Suppressor macrophage treated with lipopolysaccharide for 1 hour (primary cell): ENCODE measurements at regions not wholly inside any gene's neighbourhood (a gene's known extent, or its start where the extent isn't known, plus 50 kb on each side); places are given as distances from the start of the nearest gene placed in this dataset.

Source experiments
- DNase-seq, 3 donors: peaks; one replicate each; pipeline ENCODE4 v3.0.0-alpha.2; 2020 to 2022

DNA sequence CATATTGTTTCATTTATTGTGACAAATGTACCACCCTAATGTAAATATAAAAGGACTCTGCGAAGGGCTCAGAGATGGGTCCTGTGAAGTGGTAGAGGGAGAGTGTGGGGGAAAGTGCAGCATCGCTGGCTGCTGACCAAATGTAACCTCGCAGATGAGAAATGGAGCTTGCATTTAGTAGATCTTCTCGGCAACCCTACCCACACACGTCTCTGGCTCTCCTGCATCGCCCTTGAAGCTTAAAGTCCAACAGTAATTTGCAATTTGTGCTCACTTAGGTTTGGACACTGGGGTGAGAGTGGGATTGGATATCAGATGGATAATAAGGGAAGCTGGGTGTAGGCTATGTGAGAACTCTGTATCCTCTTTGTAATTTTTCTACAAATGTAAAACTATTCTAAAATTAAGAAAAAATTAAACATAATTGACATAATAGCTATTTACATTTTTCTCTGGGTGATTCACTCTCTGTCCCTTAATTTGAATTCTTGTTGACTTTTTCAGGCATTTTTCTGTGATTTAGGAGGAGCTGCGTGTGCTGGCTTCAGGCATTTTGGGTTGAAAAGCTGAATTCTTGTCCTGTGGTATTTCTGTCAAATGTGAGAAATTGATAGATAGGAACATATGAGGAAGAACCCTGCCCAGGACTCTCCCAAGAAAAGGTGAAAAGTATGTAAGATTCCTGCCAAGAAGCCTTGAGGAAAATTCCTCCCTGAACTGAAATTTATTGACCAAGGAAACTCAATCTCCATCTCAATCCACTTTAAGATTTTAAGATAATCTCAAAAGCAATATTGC lies 524.7 kb upstream of the MCTP2 start:
- DNase-seq, result no peak

DNA sequence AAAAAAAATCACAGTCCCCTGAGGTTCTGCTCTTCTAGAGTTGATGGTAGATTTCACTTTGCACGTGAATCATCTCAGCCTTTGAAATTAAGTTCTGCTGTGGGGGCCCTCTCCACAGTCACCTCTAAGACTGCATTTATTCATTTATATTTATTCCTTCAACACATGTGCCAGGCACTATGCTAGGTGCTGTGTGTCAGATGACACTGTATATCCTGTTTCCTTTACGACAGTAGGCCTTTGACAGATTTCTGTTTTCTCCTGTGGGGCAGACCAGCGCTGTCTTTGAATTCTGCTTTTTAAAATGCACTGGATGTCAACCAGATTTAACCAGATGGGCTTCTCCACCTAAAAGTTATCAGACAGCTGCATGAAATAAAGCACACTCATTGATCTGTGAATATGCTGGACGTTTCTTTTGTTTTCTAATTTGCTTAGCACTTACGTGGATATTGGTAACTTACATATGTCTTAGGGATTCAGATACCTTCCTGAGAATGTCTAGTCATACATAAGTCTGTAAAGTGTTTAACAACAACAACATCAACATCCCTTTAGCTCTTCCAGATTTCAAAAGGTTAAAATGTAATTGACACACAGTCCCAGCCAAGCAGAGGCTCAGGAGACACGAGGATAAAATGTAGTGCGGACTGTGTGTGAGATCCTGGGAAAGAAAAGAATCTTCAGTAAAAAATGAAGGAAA lies 525.5 kb upstream of the MCTP2 start:
- DNase-seq, result no peak

DNA sequence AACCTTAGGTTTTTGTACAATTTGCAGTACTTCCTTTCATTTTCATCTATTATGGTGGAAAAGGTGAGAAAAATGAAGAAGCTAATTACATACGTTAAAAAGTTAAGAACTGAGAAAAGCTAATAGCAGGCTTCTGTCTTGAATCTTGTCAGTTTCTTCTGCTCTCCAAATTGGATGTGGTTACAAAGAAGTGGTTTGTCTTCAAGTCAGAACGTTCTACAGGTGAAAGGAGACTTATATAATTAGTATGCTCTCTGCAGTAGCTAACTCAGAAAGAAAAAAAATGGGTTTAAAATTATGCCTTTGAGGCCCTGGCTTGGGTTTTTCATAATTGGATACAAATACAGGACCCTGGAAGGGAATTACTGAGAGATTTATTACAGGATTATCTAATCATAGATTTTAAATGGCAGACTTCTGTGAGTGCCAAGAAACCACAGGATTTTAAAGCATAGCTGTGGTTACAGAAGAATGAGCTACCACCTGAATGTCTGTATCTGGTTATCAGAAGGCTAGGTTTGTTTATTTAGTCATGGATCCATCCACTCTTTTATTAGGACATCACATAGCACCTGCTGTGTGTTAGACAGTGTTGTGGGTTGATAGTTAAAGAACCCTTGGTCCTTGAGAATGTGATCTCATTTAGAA lies 528.1 kb upstream of the MCTP2 start:
- DNase-seq, result no peak

DNA sequence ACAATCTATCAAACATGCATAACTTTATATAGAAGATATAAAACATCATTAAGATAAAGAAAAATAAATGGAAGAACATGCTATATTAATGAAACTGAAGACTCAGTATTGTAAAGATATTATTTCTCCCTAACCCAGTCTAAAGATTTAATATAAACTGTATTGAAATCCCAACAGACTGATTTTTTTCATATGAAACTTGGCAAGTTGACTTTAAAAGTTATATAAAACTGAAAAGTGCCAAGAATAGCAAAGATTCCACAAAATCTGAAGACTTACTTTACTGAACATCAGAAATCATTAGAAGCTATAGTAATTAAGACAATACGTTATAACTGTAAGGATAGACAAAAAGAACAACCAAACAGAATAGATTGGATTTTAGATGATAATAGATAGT lies 531.3 kb upstream of the MCTP2 start:
- no peak for DNase-seq

DNA sequence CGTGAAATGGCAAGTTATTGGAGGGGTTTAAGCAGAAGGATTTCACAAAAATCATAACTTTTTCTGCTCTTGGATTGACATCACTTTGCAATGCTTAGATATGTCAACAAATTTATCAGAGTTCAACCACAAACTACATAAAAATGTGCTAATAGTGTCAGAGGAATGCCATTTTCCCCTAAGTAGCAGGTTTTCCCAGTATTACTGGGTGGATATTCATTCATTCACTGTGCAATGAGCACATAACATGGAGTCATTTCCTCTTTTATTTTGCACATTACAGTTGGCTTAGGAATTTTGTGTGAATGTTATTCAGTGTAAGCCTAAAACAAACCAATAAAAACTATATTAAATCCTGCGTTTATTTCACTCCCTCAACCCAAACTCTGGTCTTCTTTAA lies 537.3 kb upstream of the MCTP2 start:
- DNase-seq, result no peak

DNA sequence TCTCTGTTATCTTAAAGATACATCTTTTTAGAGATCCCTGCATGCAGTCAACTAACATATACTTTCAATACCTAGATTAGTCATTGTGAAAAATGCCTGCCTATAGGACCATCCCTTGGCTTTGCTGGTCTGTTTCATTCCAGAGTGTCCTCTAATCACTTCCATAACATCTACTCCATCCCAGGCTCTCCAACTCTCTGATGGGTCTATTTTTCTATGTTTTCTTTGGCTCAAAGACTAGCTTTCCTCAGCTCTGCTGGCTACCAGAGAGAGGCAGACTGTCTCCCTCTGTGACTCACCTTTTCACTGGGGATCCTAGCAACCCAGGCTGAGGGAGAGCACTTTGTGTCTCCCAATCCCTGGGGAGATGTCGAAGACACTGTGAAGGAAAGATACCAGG lies 547.7 kb upstream of the MCTP2 start:
- DNase-seq, result no peak

DNA sequence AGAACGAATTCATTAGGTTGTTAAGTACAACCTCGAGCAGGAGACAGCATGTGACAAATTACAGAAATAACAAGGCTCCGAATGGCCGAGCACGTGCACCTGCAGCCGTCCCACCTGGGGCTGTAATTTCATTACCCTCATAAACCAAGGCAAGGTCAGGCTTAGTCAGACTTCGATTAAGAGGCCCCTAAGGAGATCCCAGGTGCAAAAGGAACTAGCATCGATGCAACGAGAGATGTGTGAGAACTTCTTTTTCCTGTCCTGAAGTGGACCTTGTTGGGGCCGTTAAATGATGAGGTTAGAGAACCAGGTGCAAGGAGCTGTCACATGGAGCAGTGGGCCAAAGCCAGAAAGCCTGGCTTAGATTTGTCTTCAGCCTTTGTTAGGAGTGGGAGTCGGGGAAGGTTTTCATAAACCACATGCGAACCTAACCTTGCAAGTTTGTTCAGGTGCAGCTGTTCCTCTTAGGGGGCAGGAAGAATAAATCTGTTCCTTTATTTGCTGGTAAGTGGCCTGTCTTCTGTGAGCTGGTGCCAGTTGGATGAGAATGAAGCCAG lies 559.9 kb upstream of the MCTP2 start:
- peak in 1 of 3 donors; percentile 5 for DNase-seq

DNA sequence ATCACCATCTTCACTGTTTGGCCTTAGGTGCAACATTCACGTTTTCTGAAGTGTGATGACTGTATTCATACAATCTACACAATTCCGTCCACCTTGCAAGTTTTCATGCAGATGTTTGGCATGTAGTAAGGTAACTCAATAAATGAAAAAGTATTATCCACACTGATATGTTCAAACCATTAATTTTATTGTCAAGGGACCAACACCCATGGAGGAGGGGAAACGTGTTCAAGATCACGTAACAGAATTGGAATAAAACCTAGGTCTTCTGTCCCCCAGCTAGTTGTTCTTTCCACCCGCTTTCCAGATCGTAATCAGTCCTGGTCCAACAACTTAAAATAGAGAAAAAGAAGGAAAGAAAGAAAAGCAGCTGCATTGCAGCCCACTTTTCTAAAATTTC lies 560.4 kb upstream of the MCTP2 start:
- DNase-seq, result peak in 1 of 3 donors; percentile 0

DNA sequence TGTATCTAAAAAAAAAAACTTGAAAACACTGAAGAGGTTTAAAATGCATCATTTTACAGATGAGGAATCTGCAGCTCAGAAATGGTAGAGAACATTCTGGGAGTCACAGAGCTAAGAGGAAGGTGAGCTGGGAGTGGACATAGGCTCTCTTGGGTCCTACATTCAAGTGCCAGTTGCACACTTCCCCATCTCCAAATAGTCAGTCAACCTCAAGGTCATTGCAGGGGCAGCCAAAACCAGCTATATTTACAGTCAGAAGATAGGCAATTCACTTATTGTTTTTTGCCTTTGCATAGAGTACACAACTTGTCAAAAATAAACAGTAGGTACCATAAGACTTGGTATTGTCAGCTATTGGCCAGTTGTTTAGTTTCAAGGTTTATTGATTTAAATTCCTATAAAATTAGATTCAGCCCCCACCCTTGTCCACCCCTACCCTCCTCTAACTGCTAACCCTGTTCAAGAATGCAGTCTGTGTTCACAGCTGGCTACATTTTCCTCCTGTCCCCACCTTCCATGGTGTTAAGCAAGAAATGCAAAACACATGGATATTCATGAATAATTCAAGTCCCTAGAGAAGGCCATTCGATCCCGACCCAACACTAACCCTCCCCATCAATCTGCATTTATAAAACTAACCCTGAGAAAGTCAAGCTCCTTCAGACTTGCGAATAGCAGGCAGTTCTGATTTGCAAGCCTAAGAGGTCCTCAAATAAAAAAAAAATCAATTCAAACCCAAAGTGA lies 567.0 kb upstream of the MCTP2 start:
- DNase-seq, result no peak

DNA sequence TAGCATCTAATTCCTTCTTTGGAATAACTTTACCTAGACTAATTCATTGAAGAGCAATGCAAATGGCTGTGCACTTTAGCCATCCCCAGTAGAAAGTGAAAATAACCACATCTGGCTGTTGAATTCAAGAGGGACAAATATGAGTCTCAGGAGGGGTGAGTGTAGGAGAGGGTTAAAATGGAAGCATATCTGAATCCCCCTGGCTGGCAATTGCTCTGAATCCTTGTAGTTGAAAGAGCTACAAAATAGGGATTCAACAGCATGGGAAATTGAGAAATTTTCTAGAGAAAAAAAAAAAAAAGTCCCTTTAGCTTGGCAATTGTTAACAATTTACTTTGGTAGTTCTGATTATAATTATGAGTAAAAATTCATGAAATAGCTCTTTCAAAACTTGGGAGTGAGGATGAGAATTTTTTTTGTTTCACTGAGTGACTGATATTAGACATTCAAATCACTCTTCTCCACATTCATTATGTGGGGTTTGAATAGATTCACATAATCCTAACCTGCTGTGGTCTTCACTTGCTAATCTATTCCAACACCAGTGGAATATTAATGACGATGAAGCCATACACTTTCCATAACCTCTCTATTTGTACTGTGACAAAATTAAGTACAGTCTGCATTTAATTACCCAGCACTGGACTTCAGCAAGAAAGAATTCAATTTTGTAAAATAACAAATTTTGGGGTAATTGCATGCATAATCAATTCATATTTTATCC lies 569.0 kb upstream of the MCTP2 start:
- DNase-seq, result no peak

DNA sequence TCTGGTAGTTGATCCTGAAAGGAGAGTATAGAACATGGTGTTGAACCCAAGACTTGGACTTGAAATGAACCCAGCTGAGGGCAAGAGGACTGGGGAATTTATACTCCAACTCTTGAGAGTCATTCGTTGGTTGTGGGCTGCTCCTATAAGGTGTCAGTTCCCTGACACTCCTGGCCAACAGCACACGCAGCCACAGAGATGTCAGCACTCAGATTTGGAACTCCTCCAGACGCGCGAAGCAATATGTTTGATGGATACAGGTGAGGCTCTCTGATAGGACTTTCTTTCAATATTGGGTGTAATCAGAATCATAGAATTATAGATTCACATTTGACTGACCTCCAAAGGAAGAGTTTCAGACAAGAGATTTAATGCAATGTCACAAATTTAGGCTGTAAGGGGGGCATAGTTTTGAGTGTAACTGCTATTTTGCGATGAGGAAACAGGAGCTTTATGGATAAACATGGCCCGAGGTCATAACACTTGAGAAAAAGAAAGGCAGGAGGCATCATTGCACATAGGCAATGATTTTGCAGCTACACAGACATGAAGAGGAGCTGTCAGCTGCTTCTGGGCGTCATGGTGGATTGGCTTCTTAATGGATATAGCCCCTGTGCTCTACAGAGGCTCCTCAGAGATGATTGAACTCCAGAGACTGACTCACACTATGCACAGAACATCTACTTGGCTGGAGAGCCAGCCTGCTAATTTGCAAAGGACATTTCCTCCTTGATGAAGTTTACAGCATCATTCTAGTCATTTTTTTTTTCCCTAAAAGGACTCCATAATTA lies 569.2 kb upstream of the RGMA start:
- DNase-seq, result no peak

DNA sequence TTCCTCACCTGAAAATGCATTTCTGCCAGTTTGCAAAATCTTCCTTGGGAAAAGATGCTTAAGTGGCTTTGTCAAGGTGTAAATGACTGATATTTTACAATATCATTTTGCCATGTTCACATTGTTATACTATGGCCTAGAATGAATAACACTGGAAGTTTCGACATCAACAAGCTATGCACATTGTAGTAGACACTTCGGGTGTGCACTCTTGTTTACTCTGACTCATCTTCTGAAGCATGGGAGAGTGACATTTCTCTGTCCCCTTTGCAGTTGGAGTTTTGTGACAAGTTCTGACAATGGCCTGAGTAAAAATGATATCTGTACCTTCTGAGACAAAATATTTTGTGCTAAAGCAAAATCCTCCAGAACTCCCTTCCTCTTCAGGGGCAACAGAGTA lies 567.0 kb upstream of the RGMA start:
- DNase-seq, result peak in 1 of 3 donors; percentile 1

DNA sequence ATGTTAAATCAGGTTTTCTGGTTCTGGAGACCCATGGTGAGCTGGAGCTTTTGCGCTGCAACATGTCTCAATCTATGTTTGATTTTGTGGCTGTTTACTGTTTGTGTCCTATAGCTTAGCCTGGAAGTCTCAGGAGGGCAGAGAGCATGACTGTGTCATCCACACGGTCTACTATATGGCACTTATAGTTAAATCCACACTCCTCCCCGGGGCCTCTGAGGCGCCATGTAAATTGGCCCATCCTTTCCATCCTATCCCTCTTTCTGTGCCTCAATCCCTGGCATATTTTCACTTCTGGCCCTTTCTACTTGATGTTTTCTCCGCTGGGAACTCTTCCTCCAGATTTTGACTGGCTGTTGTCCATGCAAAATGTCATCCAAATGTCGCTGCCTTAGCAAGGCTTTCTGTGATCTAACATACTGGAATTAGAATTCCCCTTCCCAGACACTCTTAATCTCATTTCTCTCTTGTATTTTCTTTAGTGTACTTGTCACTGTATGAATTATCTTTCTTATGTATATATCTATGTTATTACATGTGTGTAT lies 560.8 kb upstream of the RGMA start:
- DNase-seq, result no peak

DNA sequence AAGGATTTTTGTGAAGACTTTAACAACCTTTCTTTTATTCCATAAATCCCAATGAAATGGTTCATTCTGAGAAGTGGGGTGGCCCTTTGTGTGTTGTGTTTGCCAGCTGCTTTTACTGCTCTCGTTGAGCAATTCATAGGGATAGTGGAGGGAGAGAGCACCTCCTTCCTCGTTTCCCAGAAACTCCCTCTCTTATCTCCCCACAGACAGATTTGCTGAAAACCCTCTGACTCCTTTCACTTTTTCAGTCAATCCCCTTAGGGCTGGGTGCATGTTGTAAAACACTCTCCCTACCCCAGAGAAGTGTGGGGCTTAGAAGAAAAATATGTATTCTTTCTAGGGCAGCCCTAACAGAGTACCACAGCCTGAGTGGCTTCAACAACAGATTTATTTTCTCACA lies 557.2 kb upstream of the RGMA start:
- DNase-seq, result no peak

DNA sequence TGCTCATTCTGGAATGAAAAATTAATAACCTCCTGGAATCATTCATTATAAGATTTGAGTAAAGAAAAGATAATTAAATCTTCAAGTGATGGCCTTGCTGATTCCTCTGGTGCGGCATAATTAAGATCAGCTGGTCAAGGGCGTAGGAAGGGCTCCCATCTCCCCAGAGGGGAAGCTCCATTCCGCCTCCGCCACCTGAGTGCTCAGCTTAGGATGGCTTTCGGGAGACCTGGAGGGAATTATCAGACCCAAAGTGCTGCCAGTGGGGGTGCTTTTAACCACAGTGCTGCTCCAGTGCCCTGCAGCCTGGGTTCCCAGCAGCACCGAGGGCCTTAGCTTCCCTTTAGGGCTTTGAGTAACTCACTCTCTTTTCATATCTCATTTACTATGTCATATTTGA lies 556.6 kb upstream of the RGMA start:
- no peak for DNase-seq

DNA sequence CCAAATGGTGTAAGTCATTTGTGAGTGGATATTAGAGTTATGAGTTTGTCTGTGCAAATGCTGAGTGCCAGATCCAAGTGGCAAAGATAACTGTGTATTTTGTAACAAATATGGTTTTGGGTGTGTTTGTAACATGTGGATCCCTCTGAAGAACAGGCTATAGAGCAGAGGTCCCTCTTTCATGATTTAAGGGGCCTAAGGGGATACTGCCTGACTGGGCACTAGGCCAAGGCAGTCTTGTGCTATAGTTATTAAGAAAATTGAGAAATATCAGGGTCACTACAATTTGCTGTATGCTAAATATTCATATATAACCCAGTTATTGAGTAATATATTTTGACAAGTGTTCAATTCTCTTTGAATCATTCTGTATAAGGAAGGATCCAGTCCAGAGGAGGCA lies 555.6 kb upstream of the RGMA start:
- no peak for DNase-seq

DNA sequence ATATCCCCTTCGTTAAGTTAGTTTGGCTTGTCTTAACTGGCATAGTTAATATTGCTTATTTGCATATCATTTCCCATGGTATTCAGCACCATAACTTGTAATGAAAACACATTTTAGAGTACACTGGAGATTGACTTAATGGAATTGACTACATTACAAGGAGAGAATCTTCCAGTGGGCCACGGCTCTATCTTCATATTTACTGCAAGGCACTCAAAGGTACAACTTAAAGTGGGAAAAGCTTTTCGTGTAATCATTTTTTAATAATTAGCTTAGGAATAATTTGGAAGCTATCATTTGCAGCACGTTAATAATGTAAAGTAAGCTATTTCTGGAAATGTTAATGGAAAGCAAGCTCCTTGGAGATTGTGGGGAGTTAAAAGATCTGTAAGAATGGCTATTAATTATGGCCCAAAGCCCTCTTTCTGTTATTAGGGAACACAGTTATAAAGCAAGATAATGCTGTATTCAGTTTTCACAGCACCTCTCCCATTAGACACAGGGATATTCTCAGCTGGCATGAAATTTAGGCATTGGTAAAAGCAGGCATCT lies 551.5 kb upstream of the RGMA start:
- no peak for DNase-seq

DNA sequence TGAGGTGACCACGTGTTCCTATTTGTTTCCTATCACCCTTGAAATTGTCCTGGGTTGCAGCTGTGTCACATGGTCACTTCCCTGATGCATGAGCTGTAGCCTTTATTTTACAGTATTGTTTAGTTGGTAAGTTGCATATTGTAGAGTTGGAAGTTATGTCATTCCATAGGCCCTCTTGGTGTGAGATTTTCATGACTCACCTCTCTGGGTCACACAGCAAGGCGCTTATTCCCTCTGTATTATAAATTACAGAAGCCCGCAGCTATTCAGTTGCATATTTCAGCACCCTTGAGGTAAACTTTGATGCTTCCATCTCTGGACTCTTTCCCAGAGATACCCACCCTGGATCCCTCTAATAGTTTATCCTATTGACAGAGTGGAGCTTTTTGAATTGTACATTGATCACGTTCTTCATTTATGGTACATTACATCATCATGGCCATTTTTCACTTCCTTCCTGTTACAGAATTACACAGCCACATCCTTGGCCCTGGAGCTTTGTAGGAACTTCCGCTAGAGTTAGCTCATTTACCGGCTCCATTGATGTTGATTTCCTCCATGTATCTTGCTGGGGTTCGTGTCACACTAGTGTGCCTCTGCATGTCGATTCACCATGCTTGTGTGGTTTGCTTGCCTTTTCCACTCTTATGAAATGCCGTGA lies 543.1 kb upstream of the RGMA start:
- DNase-seq, result no peak

DNA sequence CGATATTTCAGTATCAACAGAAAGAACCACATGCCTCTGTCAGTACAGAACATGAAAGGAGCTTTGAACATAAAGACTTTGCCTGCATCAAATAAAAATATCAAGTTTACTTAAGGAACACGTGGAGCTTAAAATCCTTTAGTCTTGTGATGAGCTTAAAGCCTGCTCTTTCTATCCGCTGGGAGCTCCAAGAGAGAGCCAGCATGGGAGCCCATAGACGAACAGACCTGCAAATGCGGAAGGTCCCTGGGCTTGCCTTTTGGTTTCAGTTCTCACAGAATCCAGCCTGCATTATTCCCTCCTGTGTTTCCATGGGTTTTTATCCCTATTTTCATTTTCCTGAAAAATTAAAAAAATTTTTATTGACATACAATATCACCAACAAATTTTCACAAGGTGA lies 530.6 kb upstream of the RGMA start:
- DNase-seq, result no peak

DNA sequence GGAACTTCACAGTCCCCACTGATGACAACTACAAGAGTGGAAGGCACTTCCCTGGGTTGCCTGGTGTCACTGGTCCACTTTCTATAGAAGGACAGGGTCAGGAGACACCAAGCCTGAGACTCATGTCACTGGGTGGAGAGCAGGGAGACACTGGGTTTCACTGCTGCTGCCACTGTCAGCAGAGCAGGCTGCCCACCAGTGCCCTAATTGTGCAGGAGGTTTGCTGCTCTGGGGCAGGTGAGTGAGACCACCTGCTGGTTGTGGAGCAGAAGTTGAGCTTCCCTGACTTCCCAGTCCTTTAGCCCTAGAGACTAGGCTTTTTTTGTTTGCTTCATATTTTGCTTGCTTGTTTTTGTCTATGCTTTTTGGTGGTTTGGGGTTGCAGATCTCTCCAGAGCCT lies 528.4 kb upstream of the RGMA start:
- no peak for DNase-seq
